ENCODE measurements at regions not wholly inside any gene's neighbourhood (a gene's known extent, or its start where the extent isn't known, plus 50 kb on each side); places are given as distances from the start of the nearest gene placed in this dataset.
A peak's percentile ranks its signal among the peaks of the same experiment; 100 is the strongest.

GRCh38 chr12:59973515-59973914, 377.7 kb downstream of the SLC16A7 start:
- DNase-seq (ENCODE audit: low read depth): peak; percentile 73
- H3K4me3 ChIP-seq (ENCODE audit: low read length): no peak overlapping the region
- TF ChIP-seq, protein P1, sequence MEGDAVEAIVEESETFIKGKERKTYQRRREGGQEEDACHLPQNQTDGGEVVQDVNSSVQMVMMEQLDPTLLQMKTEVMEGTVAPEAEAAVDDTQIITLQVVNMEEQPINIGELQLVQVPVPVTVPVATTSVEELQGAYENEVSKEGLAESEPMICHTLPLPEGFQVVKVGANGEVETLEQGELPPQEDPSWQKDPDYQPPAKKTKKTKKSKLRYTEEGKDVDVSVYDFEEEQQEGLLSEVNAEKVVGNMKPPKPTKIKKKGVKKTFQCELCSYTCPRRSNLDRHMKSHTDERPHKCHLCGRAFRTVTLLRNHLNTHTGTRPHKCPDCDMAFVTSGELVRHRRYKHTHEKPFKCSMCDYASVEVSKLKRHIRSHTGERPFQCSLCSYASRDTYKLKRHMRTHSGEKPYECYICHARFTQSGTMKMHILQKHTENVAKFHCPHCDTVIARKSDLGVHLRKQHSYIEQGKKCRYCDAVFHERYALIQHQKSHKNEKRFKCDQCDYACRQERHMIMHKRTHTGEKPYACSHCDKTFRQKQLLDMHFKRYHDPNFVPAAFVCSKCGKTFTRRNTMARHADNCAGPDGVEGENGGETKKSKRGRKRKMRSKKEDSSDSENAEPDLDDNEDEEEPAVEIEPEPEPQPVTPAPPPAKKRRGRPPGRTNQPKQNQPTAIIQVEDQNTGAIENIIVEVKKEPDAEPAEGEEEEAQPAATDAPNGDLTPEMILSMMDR (conservative IDR thresholded peaks at IDR 0.05; ENCODE audit: low read length): no peak

GRCh38 chr12:59977779-59978178, 381.9 kb downstream of the SLC16A7 start:
- DNase-seq (ENCODE audit: low read depth): no peak
- TF ChIP-seq, protein P1 (conservative IDR thresholded peaks at IDR 0.05; ENCODE audit: low read length): no peak
- no peak overlapping the region for H3K4me3 ChIP-seq (ENCODE audit: low read length)

- H3K4me3 ChIP-seq (ENCODE audit: low read length): no peak overlapping the region
- peak; percentile 7 for DNase-seq (ENCODE audit: low read depth)
- TF ChIP-seq, protein P1 (conservative IDR thresholded peaks at IDR 0.05; ENCODE audit: low read length): no peak
These were observed 384.6 kb downstream of the SLC16A7 start for GRCh38 chr12:59980476-59980875.

GRCh38 chr12:59999291-59999690, 403.5 kb downstream of the SLC16A7 start:
- TF ChIP-seq, protein P1 (conservative IDR thresholded peaks at IDR 0.05; ENCODE audit: low read length): no peak
- DNase-seq (ENCODE audit: low read depth): no peak
- no peak overlapping the region for H3K4me3 ChIP-seq (ENCODE audit: low read length)

DNA sequence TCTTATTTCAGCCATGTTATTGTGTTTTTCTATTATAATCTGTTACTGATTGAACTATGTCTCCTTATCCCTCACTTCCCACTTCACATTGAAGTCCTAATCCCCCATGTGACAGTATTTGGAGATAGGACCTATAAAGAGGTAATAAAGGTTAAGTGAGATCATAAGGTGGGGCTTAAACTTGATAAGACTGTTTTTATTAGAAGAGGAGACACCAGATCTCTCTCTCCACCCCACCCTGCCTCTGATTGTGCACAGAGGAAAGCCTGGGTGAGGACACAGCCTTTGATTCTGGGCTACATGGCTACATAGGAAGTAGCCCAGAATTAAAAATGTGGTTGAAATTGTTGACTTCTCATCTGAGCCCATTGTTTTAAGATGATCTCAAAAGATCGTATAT, 414.7 kb downstream of the SLC16A7 start:
- no peak overlapping the region for H3K4me3 ChIP-seq (ENCODE audit: low read length)
- TF ChIP-seq, protein P1 (conservative IDR thresholded peaks at IDR 0.05; ENCODE audit: low read length): no peak
- no peak for DNase-seq (ENCODE audit: low read depth)

GRCh38 chr12:60012659-60013058, 416.8 kb downstream of the SLC16A7 start:
- TF ChIP-seq, protein P1 (conservative IDR thresholded peaks at IDR 0.05; ENCODE audit: low read length): no peak
- no peak overlapping the region for H3K4me3 ChIP-seq (ENCODE audit: low read length)
- DNase-seq (ENCODE audit: low read depth): no peak

DNA sequence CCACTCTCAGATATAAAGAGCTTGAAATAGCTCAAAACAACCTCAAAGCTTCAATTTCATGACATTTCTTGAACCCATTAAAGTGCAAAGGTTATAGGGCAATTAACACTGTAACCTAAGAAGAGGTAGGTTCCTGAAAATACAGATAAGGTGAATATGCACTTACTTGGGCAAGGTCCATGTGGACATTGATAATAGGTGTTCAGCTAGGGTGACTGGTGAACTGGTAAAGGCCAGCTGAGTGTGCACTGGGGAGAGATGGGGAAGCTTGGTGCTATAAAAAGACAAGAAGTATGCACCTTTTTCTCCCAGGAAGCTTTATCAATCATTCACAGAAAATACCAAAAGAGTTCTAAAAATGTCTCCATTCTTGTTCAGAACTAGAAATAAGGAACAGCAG, 418.6 kb downstream of the SLC16A7 start:
- H3K4me3 ChIP-seq (ENCODE audit: low read length): no peak overlapping the region
- TF ChIP-seq, protein P1 (conservative IDR thresholded peaks at IDR 0.05; ENCODE audit: low read length): no peak
- DNase-seq (ENCODE audit: low read depth): no peak
